A549 (cell line): ENCODE measurements at regions not wholly inside any gene's neighbourhood (a gene's known extent, or its start where the extent isn't known, plus 50 kb on each side); places are given as distances from the start of the nearest gene placed in this dataset.

Experiments
- CBX8 ChIP-seq: fragments of 200-600 bp; sonication (generic); IDR thresholded peaks from 2 replicates; pipeline ENCODE4 v1.6.1; 2016
- EP300 ChIP-seq, 2 experiments: fragments of >200 bp; sonication (Bioruptor Twin); formaldehyde crosslinking; IDR thresholded peaks; 2 replicates in 1 of 2; 3 replicates in 1 of 2; pipeline ENCODE4 v1.6.1; 2016 to 2017
- MYC ChIP-seq: IDR thresholded peaks from 2 replicates; pipeline ENCODE4 v1.6.1; 2012; ENCODE audit warnings: mild to moderate bottlenecking, inconsistent platforms, low read length, improper control_type of control experiment, borderline replicate concordance
- TF ChIP-seq, protein P1 (sequence below): fragments of >200 bp; sonication (Bioruptor Twin); formaldehyde crosslinking; IDR thresholded peaks from 3 replicates; pipeline ENCODE4 v1.5.1; 2016
- TF ChIP-seq, protein P2 (sequence below): fragments of 250-450 bp; sonication (Bioruptor Pico); IDR thresholded peaks from 2 replicates; pipeline ENCODE4 v1.5.0; 2021; ENCODE audit warnings: mild to moderate bottlenecking, moderate library complexity, borderline replicate concordance

DNA sequence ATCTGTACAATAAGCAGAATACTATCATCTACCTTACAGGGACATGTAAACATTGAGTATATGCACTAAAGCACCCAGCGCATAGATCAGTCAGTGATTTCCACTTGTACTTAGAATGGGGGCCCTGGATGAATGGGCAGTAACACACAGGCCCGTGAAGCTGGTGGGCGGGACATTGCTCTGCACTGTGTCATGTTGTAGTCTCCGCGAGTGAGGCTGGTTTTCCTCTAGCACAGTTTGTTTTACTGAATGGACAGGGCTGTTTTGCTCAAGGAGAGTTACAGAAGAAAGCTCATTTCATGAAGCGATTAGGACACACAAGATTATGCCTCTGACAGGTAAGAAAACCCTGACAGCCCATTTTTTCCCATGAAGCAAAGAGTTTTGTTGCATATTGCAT, 86.4 kb upstream of the SOX21 start:
- TF ChIP-seq CBX8: no peak
- no peak for TF ChIP-seq EP300 (IDR thresholded peaks at IDR 0.05)
- TF ChIP-seq, protein P1, sequence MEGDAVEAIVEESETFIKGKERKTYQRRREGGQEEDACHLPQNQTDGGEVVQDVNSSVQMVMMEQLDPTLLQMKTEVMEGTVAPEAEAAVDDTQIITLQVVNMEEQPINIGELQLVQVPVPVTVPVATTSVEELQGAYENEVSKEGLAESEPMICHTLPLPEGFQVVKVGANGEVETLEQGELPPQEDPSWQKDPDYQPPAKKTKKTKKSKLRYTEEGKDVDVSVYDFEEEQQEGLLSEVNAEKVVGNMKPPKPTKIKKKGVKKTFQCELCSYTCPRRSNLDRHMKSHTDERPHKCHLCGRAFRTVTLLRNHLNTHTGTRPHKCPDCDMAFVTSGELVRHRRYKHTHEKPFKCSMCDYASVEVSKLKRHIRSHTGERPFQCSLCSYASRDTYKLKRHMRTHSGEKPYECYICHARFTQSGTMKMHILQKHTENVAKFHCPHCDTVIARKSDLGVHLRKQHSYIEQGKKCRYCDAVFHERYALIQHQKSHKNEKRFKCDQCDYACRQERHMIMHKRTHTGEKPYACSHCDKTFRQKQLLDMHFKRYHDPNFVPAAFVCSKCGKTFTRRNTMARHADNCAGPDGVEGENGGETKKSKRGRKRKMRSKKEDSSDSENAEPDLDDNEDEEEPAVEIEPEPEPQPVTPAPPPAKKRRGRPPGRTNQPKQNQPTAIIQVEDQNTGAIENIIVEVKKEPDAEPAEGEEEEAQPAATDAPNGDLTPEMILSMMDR: no peak
- TF ChIP-seq, protein P2, sequence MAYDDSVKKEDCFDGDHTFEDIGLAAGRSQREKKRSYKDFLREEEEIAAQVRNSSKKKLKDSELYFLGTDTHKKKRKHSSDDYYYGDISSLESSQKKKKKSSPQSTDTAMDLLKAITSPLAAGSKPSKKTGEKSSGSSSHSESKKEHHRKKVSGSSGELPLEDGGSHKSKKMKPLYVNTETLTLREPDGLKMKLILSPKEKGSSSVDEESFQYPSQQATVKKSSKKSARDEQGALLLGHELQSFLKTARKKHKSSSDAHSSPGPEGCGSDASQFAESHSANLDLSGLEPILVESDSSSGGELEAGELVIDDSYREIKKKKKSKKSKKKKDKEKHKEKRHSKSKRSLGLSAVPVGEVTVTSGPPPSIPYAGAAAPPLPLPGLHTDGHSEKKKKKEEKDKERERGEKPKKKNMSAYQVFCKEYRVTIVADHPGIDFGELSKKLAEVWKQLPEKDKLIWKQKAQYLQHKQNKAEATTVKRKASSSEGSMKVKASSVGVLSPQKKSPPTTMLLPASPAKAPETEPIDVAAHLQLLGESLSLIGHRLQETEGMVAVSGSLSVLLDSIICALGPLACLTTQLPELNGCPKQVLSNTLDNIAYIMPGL (CRISPR knock-in tag): no peak
- no peak for TF ChIP-seq MYC
